Transverse colon (tissue), 4 donors: ENCODE measurements at regions not wholly inside any gene's neighbourhood (a gene's known extent, or its start where the extent isn't known, plus 50 kb on each side); places are given as distances from the start of the nearest gene placed in this dataset.

Experiments used
- DNase-seq: peaks from one replicate; pipeline ENCODE4 v3.0.0-alpha.2; 2019
- H3K27ac ChIP-seq, 4 donors: fragments of 200-600 bp; sonication (generic); 2 replicates each; pipeline ENCODE4 v1.5.1; 2016 to 2018; ENCODE audit warnings: inconsistent platforms in 4 of 4
- H3K27me3 ChIP-seq: fragments of 200-600 bp; sonication (generic); 2 replicates; pipeline ENCODE4 v1.5.1; 2017; ENCODE audit warnings: inconsistent platforms
- H3K36me3 ChIP-seq, 4 donors: fragments of 200-600 bp; sonication (generic); 2 replicates each; pipeline ENCODE4 v1.5.1; 2017 to 2019; ENCODE audit warnings: inconsistent platforms in 4 of 4
- H3K4me1 ChIP-seq, 4 donors: fragments of 200-600 bp; sonication (generic); 2 replicates each; pipeline ENCODE4 v1.5.1; 2017 to 2020; ENCODE audit warnings: inconsistent platforms in 4 of 4
- H3K4me3 ChIP-seq, 4 donors: fragments of 200-600 bp; sonication (generic); 1 replicate in 1 of 4; 2 replicates in 3 of 4; pipeline versions ENCODE4 v1.5.1 to v1.6.1; 2017 to 2019; ENCODE audit warnings: inconsistent platforms in 4 of 4
- H3K9me3 ChIP-seq, 2 donors: fragments of 200-600 bp; sonication (generic); 2 replicates each; pipeline ENCODE4 v1.5.1; 2017 to 2019; ENCODE audit warnings: inconsistent platforms in 2 of 2
- CTCF ChIP-seq, 5 experiments: fragments of 200-600 bp in 3 of 5; fragments of 450-650 bp in 2 of 5; sonication (generic) in 3 of 5; IDR thresholded peaks; 1 replicate in 2 of 5; 2 replicates in 3 of 5; pipeline ENCODE4 v1.5.1; 2016 to 2017; ENCODE audit warnings: antibody characterized with exemption in 5 of 5, inconsistent platforms in 3 of 5, mild to moderate bottlenecking in 2 of 5, moderate library complexity in 1 of 5
- EP300 ChIP-seq: sonication (generic); formaldehyde crosslinking; IDR thresholded peaks from one replicate; pipeline ENCODE4 v1.6.1; 2017; ENCODE audit warnings: antibody characterized with exemption, low read depth
- POLR2A ChIP-seq: fragments of 450-650 bp; IDR thresholded peaks from one replicate; pipeline ENCODE4 v1.6.1; 2016; ENCODE audit warnings: antibody characterized with exemption, mild to moderate bottlenecking, moderate library complexity
- POLR2AphosphoS5 ChIP-seq, 3 donors: sonication (generic); formaldehyde crosslinking; IDR thresholded peaks; one replicate each; pipeline ENCODE4 v1.6.1; 2016; ENCODE audit warnings: antibody characterized with exemption in 3 of 3
- WGBS, 2 donors: methylation state at CpG; one replicate each; pipeline ENCODE4 v1.1.5; 2018; ENCODE audit warnings: low coverage in 1 of 2; 5-methylcytosine and 5-hydroxymethylcytosine counted together
- in situ Hi-C, 4 donors: fragments of 200-750 bp; cut with MboI; loops; one replicate each; pipeline versions ENCODE4 v1.15.0 to v1.15.1; 2017; ENCODE audit warnings: low sequenced_read_pairs in 3 of 4, low pct_ligation_motif_present in 1 of 4, low pct_unique_long_range_greater_than_20kb in 1 of 4
- intact Hi-C: fragments of 100-400 bp; cut with DNase I; formaldehyde crosslinking; loops from one replicate; pipeline ENCODE4 v1.15.1; 2023; ENCODE audit warnings: low total_unique reads

GRCh38 chrY:19124609-19125008 lies 351.1 kb upstream of the HSFY2 start:
- no peak for TF ChIP-seq POLR2A
- TF ChIP-seq EP300: no peak
- TF ChIP-seq CTCF (IDR thresholded peaks at IDR 0.05): no peak
- no peak for TF ChIP-seq POLR2AphosphoS5 (IDR thresholded peaks at IDR 0.05)
- in situ Hi-C loops (no loop called here), intact Hi-C loops (no loop called here)
- no peaks in the 10 kb centered on the region for H3K9me3 ChIP-seq
- no peaks in the 10 kb centered on the region for H3K27me3 ChIP-seq
- H3K36me3 ChIP-seq: no peaks in the 10 kb centered on the region
- H3K4me1 ChIP-seq: no peaks in the 10 kb centered on the region
- no peak for DNase-seq
- WGBS, 2 donors: no CpG with 5 or more reads among the region's 2 CpGs
- H3K27ac ChIP-seq: no peak overlapping the region
- no peak overlapping the region for H3K4me3 ChIP-seq

GRCh38 chrY:19122450-19122849 lies 348.9 kb upstream of the HSFY2 start:
- TF ChIP-seq CTCF (IDR thresholded peaks at IDR 0.05) (no peak), POLR2AphosphoS5 (IDR thresholded peaks at IDR 0.05) (no peak), POLR2A (no peak), EP300 (no peak)
- H3K27me3 ChIP-seq: no peaks in the 10 kb centered on the region
- H3K36me3 ChIP-seq: no peaks in the 10 kb centered on the region
- no peaks in the 10 kb centered on the region for H3K9me3 ChIP-seq
- no peak overlapping the region for H3K27ac ChIP-seq
- in situ Hi-C loops (no loop called here), intact Hi-C loops (no loop called here)
- DNase-seq: no peak
- no peaks in the 10 kb centered on the region for H3K4me1 ChIP-seq
- H3K4me3 ChIP-seq: no peak overlapping the region

DNA sequence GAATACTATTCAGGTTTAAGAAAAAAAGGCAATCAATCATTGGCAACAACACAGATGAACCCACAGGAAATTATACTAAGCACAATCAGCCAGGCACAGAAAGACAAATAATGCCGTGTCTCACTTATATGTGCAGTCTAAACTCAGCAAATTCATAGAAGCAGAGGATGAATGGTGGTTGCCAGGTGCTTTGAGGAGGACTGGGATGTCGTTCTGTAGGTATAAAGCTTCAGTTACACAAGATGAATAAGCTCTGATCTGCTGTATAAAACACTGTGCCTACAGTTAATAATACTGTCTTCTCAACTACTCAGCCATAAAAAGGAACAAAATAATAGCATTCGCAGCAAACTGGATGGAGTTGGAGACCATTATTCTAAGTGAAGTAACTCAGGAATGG lies 324.8 kb upstream of the HSFY2 start:
- Histone ChIP-seq H3K9me3 (no peaks in the 10 kb centered on the region), H3K4me1 (no peaks in the 10 kb centered on the region), H3K4me3 (no peak overlapping the region), H3K36me3 (no peaks in the 10 kb centered on the region), H3K27ac (no peak overlapping the region), H3K27me3 (no peaks in the 10 kb centered on the region)
- whole genome bisulfite sequencing, 2 donors: 80% methylated on average over 1 of the region's 3 CpGs; no CpG with 5 or more reads in 1 of the 2 donors
- no peak for DNase-seq
- TF ChIP-seq CTCF (IDR thresholded peaks at IDR 0.05) (no peak), POLR2A (no peak), POLR2AphosphoS5 (IDR thresholded peaks at IDR 0.05) (no peak), EP300 (no peak)
- intact Hi-C loops: no loop called here
- in situ Hi-C loops: loop anchor here in 1 of 4 donors (25.0 kb wide), 1 partner anchor 111 kb away; no protein-coding TSS in a partner anchor

GRCh38 chrY:19095460-19095859 lies 321.9 kb upstream of the HSFY2 start:
- in situ Hi-C loops: loop anchor here in 1 of 4 donors (25.0 kb wide), 1 partner anchor 108 kb away; no protein-coding TSS in a partner anchor
- DNase-seq: no peak
- Histone ChIP-seq H3K4me3 (no peak overlapping the region), H3K4me1 (no peaks in the 10 kb centered on the region), H3K36me3 (no peaks in the 10 kb centered on the region), H3K27ac (no peak overlapping the region), H3K9me3 (no peaks in the 10 kb centered on the region), H3K27me3 (no peaks in the 10 kb centered on the region)
- intact Hi-C loops: no loop called here
- TF ChIP-seq EP300: no peak
- TF ChIP-seq POLR2AphosphoS5 (IDR thresholded peaks at IDR 0.05): no peak
- no peak for TF ChIP-seq POLR2A
- no peak for TF ChIP-seq CTCF (IDR thresholded peaks at IDR 0.05)
